GM12878 (cell line): ENCODE measurements at regions not wholly inside any gene's neighbourhood (a gene's known extent, or its start where the extent isn't known, plus 50 kb on each side); places are given as distances from the start of the nearest gene placed in this dataset.

Experiments used
- ATAC-seq: fragments of 200-7000 bp; cut with Tn5 transposase; 3 replicates; pipeline ENCODE4 v1.9.1; 2020; ENCODE audit warnings: mild to moderate bottlenecking, moderate library complexity
- BruUV-seq: library from RNA; stranded (reverse); fragments of 400-500 nt; replicated peaks from 2 replicates; lab custom pipeline; 2021; lab: Mats Ljungman, UMichigan
- CTCF ChIA-PET: fragments of 300-600 bp; sonication (Branson Sonifier 250); formaldehyde crosslinking; extraction: SDS; loops from one replicate; lab custom pipeline; 2021; ENCODE audit warnings: inconsistent platforms; lab: Yijun Ruan, JAX
- POLR2A ChIA-PET: fragments of 350-600 bp; formaldehyde crosslinking; extraction: SDS; loops from one replicate; lab custom pipeline; 2021; ENCODE audit warnings: inconsistent platforms; lab: Charles Lee
- RAD21 ChIA-PET: fragments of 300-600 bp; sonication (Branson Sonifier 250); formaldehyde crosslinking; loops from one replicate; lab custom pipeline; 2023; ENCODE audit warnings: antibody characterized with exemption; ENCODE audit not compliant: unreplicated experiment; lab: Charles Lee
- SMC1A ChIA-PET: fragments of 300-600 bp; sonication (Branson Sonifier 250); formaldehyde crosslinking; loops from one replicate; lab custom pipeline; 2023; ENCODE audit not compliant: unreplicated experiment, uncharacterized antibody; lab: Charles Lee
- DNase-seq: peaks from one replicate; pipeline ENCODE4 v3.0.0-alpha.2; 2011; ENCODE audit warnings: low read depth, low spot score
- FAIRE-seq: peaks from 3 replicates; lab custom pipeline; 2011; peaks lifted over from hg19 to GRCh38; lab: Jason Lieb, UNC
- H2AFZ ChIP-seq: 2 replicates; pipeline ENCODE4 v1.6.0; 2011; ENCODE audit warnings: low read depth, low read length, control low read depth; ENCODE audit not compliant: control insufficient read depth
- H3K27ac ChIP-seq: 2 replicates; pipeline ENCODE4 v1.5.1; 2011; ENCODE audit warnings: control low read depth; ENCODE audit not compliant: control insufficient read depth, insufficient read depth
- H3K27me3 ChIP-seq, 2 experiments: replicated peaks in 1 of 2; 2 replicates each; pipeline versions ENCODE4 v1.6.0 to v1.6.1; 2011; ENCODE audit warnings: low read length in 1 of 2; ENCODE audit not compliant: control insufficient read depth in 2 of 2, insufficient read depth in 2 of 2
- H3K36me3 ChIP-seq, 2 experiments: 2 replicates each; pipeline ENCODE4 v1.5.1; 2011; ENCODE audit warnings: low read length in 1 of 2; ENCODE audit not compliant: control insufficient read depth in 2 of 2, insufficient read depth in 2 of 2
- H3K4me1 ChIP-seq: 2 replicates; pipeline ENCODE4 v1.6.1; 2011; ENCODE audit warnings: mild to moderate bottlenecking, low read length, moderate library complexity, mixed read lengths; ENCODE audit not compliant: control insufficient read depth, insufficient read depth
- H3K4me2 ChIP-seq: 2 replicates; pipeline ENCODE4 v1.6.0; 2011; ENCODE audit warnings: control low read depth; ENCODE audit not compliant: control insufficient read depth, insufficient read depth
- H3K4me3 ChIP-seq: fragments of 200-600 bp; sonication (generic); 2 replicates; pipeline ENCODE4 v1.5.1; 2016
- H3K79me2 ChIP-seq: 2 replicates; pipeline ENCODE4 v1.6.0; 2011; ENCODE audit warnings: low read length; ENCODE audit not compliant: control insufficient read depth, insufficient read depth
- H3K9ac ChIP-seq: 2 replicates; pipeline ENCODE4 v1.8.0; 2011; ENCODE audit warnings: low read length, control low read depth, mixed read lengths; ENCODE audit not compliant: control insufficient read depth, insufficient read depth
- H3K9me3 ChIP-seq: replicated peaks from 3 replicates; pipeline ENCODE4 v1.5.1; 2011; ENCODE audit warnings: mild to moderate bottlenecking, low read length; ENCODE audit not compliant: control insufficient read depth, insufficient read depth
- H4K20me1 ChIP-seq: 2 replicates; pipeline ENCODE4 v1.6.0; 2011; ENCODE audit not compliant: control insufficient read depth, insufficient read depth
- CBX3 ChIP-seq: fragments of 200-600 bp; sonication (generic); IDR thresholded peaks from 2 replicates; pipeline ENCODE4 v1.6.1; 2016; ENCODE audit warnings: low read depth, borderline replicate concordance
- CHD1 ChIP-seq: IDR thresholded peaks from 2 replicates; pipeline ENCODE4 v1.6.1; 2012; ENCODE audit warnings: low read depth, low read length, improper control_type of control experiment
- CREM ChIP-seq: IDR thresholded peaks from 2 replicates; pipeline ENCODE4 v1.6.1; 2014; ENCODE audit warnings: antibody characterized with exemption, low read depth
- HDAC6 ChIP-seq: fragments of 200-600 bp; sonication (generic); IDR thresholded peaks from one replicate; pipeline ENCODE4 v1.8.0; 2017; ENCODE audit warnings: antibody characterized with exemption; ENCODE audit not compliant: unreplicated experiment
- POLR2AphosphoS5 ChIP-seq: IDR thresholded peaks from 2 replicates; pipeline ENCODE4 v1.6.1; 2011; ENCODE audit warnings: mild to moderate bottlenecking, low read length, inconsistent platforms
- RAD21 ChIP-seq: IDR thresholded peaks from 2 replicates; pipeline ENCODE4 v1.6.1; 2011; ENCODE audit warnings: mild to moderate bottlenecking, low read depth, low read length, moderate library complexity; ENCODE audit not compliant: insufficient read depth
- SMAD5 ChIP-seq: IDR thresholded peaks from 2 replicates; pipeline ENCODE4 v1.6.1; 2016; ENCODE audit warnings: antibody characterized with exemption, low read depth
- SREBF2 ChIP-seq: IDR thresholded peaks from 2 replicates; pipeline ENCODE4 v1.6.1; 2012; ENCODE audit warnings: mild to moderate bottlenecking, low read length
- TBL1XR1 ChIP-seq: IDR thresholded peaks from 2 replicates; pipeline ENCODE4 v1.6.1; 2012; ENCODE audit warnings: low read depth, low read length, improper control_type of control experiment
- TCF3 ChIP-seq: IDR thresholded peaks from 2 replicates; pipeline ENCODE4 v1.6.1; 2012; ENCODE audit warnings: low read depth, mild to moderate bottlenecking, low read length, borderline replicate concordance; ENCODE audit not compliant: insufficient read depth
- ZBED1 ChIP-seq: IDR thresholded peaks from 2 replicates; pipeline ENCODE4 v1.6.1; 2016; ENCODE audit warnings: borderline replicate concordance
- ZNF384 ChIP-seq: IDR thresholded peaks from 2 replicates; pipeline ENCODE4 v1.6.1; 2012; ENCODE audit warnings: low read depth, mild to moderate bottlenecking, low read length, improper control_type of control experiment, borderline replicate concordance
- ZZZ3 ChIP-seq: IDR thresholded peaks from 2 replicates; pipeline ENCODE4 v1.6.1; 2011; ENCODE audit warnings: low read depth; ENCODE audit not compliant: control insufficient read depth, insufficient read length
- WGBS: methylation state at CpG from one replicate; pipeline ENCODE4 v1.1.6; 2016; ENCODE audit warnings: low lambda C conversion rate; ENCODE audit not compliant: insufficient replicate concordance, insufficient coverage; ENCODE audit errors: missing lambda C conversion rate; 5-methylcytosine and 5-hydroxymethylcytosine counted together
- in situ Hi-C: fragments of 300-500 bp; cut with MboI; formaldehyde crosslinking; loops from 9 replicates; pipeline ENCODE4 v1.14.3; 2018; ENCODE audit warnings: mixed read lengths
- intact Hi-C: fragments of 100-400 bp; cut with micrococcal nuclease; formaldehyde crosslinking; loops from one replicate; pipeline ENCODE4 v1.14.2; 2022; ENCODE audit not compliant: unreplicated experiment
- TF ChIP-seq, protein P1 (sequence below): fragments of 150-350 bp; IDR thresholded peaks from 2 replicates; pipeline ENCODE4 v1.6.1; 2016; ENCODE audit warnings: low read depth, low read length
- TF ChIP-seq, protein P2 (sequence below): IDR thresholded peaks from 2 replicates; pipeline ENCODE4 v1.6.1; 2012; ENCODE audit warnings: low read depth, low read length, improper control_type of control experiment

DNA sequence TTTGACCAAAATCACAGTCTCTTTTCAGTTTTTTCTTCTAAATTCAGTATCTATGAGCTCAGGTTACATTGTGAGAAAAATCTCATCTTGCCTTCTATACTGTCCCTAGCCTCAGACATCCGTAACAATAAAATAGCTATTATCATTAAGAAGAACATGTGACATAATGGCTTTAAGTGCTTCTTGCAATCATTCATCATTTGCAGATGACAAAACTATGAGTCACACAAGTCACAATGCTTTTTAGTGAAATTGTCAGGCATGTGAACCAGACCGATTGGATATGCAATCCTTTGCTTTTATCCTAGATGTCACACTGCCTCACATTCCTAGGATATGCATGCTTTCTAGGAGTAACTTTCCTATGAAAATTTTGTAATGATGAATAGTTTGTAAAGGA, 313.1 kb downstream of the SLC6A15 start:
- POLR2A ChIA-PET, result no interaction called here
- intact Hi-C loops, result no loop called here
- SMC1A ChIA-PET, result interaction anchor here (1.4 kb wide), 1 partner anchor 47 kb away, joined by 3 read pairs; no protein-coding TSS in a partner anchor
- H3K4me3 ChIP-seq, result no peak overlapping the region
- FAIRE-seq (no peak), DNase-seq (no peak), ATAC-seq (no peak)
- 2% methylated on average over 2 of the region's 2 CpGs for WGBS
- no peaks in the 10 kb centered on the region for H3K4me1 ChIP-seq
- H2AFZ ChIP-seq, result no peak overlapping the region
- no peaks in the 10 kb centered on the region for H3K27me3 ChIP-seq
- no peak overlapping the region for H3K4me2 ChIP-seq
- CTCF ChIA-PET, result no interaction called here
- in situ Hi-C loops, result no loop called here
- H3K9ac ChIP-seq, result no peak overlapping the region
- no peak overlapping the region for H3K27ac ChIP-seq
- no TSS peak for BruUV-seq
- RAD21 ChIA-PET, result no interaction called here
- no peak for TF ChIP-seq POLR2AphosphoS5
- TF ChIP-seq SREBF2, result no peak
- no peak for TF ChIP-seq ZNF384
- no peak for TF ChIP-seq ZBED1
- TF ChIP-seq TBL1XR1, result no peak
- TF ChIP-seq SMAD5, result no peak
- TF ChIP-seq TCF3, result no peak
- TF ChIP-seq RAD21, result no peak
- TF ChIP-seq, protein P1, sequence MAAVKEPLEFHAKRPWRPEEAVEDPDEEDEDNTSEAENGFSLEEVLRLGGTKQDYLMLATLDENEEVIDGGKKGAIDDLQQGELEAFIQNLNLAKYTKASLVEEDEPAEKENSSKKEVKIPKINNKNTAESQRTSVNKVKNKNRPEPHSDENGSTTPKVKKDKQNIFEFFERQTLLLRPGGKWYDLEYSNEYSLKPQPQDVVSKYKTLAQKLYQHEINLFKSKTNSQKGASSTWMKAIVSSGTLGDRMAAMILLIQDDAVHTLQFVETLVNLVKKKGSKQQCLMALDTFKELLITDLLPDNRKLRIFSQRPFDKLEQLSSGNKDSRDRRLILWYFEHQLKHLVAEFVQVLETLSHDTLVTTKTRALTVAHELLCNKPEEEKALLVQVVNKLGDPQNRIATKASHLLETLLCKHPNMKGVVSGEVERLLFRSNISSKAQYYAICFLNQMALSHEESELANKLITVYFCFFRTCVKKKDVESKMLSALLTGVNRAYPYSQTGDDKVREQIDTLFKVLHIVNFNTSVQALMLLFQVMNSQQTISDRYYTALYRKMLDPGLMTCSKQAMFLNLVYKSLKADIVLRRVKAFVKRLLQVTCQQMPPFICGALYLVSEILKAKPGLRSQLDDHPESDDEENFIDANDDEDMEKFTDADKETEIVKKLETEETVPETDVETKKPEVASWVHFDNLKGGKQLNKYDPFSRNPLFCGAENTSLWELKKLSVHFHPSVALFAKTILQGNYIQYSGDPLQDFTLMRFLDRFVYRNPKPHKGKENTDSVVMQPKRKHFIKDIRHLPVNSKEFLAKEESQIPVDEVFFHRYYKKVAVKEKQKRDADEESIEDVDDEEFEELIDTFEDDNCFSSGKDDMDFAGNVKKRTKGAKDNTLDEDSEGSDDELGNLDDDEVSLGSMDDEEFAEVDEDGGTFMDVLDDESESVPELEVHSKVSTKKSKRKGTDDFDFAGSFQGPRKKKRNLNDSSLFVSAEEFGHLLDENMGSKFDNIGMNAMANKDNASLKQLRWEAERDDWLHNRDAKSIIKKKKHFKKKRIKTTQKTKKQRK, result no peak
- TF ChIP-seq, protein P2, sequence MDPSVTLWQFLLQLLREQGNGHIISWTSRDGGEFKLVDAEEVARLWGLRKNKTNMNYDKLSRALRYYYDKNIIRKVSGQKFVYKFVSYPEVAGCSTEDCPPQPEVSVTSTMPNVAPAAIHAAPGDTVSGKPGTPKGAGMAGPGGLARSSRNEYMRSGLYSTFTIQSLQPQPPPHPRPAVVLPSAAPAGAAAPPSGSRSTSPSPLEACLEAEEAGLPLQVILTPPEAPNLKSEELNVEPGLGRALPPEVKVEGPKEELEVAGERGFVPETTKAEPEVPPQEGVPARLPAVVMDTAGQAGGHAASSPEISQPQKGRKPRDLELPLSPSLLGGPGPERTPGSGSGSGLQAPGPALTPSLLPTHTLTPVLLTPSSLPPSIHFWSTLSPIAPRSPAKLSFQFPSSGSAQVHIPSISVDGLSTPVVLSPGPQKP, result no peak
- no peak for TF ChIP-seq CREM
- no peak for TF ChIP-seq ZZZ3
- no peak for TF ChIP-seq CHD1
- no peak for TF ChIP-seq HDAC6
- TF ChIP-seq CBX3, result no peak
- H3K9me3 ChIP-seq, result no peaks in the 10 kb centered on the region
- no peaks in the 10 kb centered on the region for H3K36me3 ChIP-seq
- H3K79me2 ChIP-seq, result no peaks in the 10 kb centered on the region
- no peaks in the 10 kb centered on the region for H4K20me1 ChIP-seq
